GM21526 (cell line): ENCODE measurements at regions not wholly inside any gene's neighbourhood (a gene's known extent, or its start where the extent isn't known, plus 50 kb on each side); places are given as distances from the start of the nearest gene placed in this dataset.

Experiments
- ATAC-seq: cut with Tn5 transposase; IDR thresholded peaks from one replicate; pipeline ENCODE4 v1.9.1; 2021; ENCODE audit warnings: moderate library complexity; ENCODE audit not compliant: unreplicated experiment, low FRiP score

- ATAC-seq = no peak
These were observed 103.6 kb upstream of the CDH19 start for GRCh38 chr18:66707473-66707872.

DNA sequence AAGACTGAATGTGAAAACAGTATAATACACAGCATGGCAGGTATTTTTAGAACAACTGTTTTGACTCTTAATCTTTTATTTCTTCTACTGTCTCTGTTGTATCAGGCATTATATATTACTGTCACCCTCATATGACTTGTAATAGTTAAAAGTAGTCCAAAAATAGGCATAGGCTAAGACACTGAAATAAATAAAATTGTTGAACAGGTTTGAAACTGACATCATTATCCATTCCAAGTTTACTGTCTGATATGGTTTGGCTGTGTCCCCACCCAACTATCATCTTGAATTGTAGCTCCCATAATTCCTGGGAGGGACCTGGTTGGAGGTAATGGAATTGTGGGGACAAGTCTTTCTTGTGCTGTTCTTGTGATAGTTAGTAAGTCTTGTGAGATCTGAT, 91.4 kb upstream of the CDH19 start:
- ATAC-seq = no peak

GRCh38 chr18:66694852-66695251, 91.0 kb upstream of the CDH19 start:
- no peak for ATAC-seq

GRCh38 chr18:66687635-66688034, 83.7 kb upstream of the CDH19 start:
- no peak for ATAC-seq

DNA sequence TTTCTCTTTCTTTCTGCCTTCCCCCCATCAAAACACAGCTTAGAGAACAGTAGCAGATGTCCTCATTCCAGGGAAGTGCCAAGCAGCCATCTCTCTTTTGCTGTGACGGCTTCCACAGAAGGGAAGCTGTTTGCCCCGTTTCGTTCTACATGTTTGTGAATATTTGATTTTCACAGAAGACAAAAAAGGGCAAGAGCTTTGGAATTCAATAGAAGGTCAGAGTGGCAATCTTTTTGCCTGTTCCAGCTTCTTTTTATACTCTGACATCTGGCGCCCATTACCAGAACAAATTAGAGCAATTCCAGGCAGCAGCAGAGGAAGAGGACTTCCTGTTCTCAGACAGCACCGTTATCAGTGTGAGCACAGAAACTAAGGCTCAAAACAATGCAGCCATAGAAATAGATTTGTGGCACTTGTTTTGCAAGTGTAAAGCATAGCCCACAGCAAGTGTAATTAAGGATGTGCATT, 79.0 kb upstream of the CDH19 start:
- no peak for ATAC-seq

DNA sequence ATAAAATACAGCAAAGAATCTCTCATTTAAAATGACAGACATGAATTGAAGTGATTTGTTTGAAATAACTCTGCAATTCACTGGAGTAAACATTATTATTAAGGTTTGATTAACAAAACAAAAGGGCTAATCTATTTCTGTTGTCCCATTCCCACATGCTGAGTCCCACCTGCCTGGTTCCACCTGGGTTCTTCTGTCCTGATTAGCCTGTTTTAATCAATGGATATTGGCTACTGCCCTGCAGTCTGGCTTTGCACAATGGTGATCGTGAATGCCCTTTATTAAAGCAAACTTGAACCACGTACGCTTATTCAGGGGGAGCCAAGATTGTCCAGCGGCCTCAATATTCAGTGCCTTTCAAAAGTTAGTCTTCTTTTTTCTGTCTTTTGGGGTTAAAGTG, 72.8 kb upstream of the CDH19 start:
- no peak for ATAC-seq

DNA sequence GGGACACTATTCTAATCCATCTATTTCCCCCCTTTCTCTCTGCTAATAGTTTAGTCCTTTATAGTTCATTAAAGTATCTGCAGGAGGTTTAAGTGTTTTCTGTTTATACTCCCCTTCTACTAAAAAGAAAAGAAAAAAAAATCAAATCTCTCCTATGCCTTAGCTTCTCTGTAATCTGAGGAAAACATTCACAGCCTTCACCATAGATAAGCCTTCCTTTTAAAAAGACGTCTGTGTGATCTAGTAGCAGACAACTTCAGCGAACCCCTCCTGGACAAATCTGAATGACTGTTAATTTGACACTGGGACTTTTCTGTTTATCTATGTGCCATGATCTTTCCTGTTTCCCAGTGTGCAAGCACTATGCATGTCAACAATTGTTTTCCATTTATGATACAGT, 70.4 kb upstream of the CDH19 start:
- no peak for ATAC-seq

GRCh38 chr18:66668706-66669105, 64.8 kb upstream of the CDH19 start:
- ATAC-seq = no peak

- ATAC-seq = no peak
These were observed 58.7 kb upstream of the CDH19 start for GRCh38 chr18:66662632-66663031.

- no peak for ATAC-seq
These were observed 51.5 kb upstream of the CDH19 start for GRCh38 chr18:66655407-66655806.
